ENCODE measurements at regions not wholly inside any gene's neighbourhood (a gene's known extent, or its start where the extent isn't known, plus 50 kb on each side); places are given as distances from the start of the nearest gene placed in this dataset.

GRCh38 chrX:145620666-145621065 is 197.0 kb upstream of the SLITRK2 start:
- TF ChIP-seq POLR2A (IDR thresholded peaks at IDR 0.05) (no peak), CTCF (IDR thresholded peaks at IDR 0.05 in 8 of 11, conservative IDR thresholded peaks at IDR 0.05 in 3 of 11) (no peak), POLR2AphosphoS5 (IDR thresholded peaks at IDR 0.05) (no peak)
